IPS DF 19.7 (cell line): ENCODE measurements at regions not wholly inside any gene's neighbourhood (a gene's known extent, or its start where the extent isn't known, plus 50 kb on each side); places are given as distances from the start of the nearest gene placed in this dataset.
"Not testable (repeated sequence)": the region's sequence is repeated elsewhere in the genome, so short reads cannot be mapped to it uniquely, and the experiment has no call there.

Experiments used
- DNase-seq: peaks from one replicate; pipeline ENCODE4 v3.0.0-alpha.2; 2013; ENCODE audit warnings: low read depth, low spot score

DNA sequence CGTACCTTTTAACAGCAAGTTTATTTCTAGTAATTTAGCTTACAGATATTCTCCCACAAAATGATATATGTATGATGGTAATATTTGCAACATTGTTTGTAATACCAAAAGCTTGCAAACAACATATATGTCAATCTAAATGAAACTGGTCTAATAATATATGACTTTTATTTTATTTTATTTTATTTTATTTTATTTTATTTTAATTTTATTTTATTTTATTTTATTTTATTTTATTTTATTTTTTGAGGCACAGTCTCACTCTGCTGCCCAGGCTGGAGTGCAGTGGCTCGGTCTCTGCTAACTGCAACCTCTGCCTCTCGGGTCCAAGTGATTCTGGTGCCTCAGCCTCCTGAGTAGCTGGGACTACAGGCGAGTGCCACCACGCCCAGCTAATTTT, 94.6 kb upstream of the ABCA1 start:
- DNase-seq = not testable (repeated sequence)

DNA sequence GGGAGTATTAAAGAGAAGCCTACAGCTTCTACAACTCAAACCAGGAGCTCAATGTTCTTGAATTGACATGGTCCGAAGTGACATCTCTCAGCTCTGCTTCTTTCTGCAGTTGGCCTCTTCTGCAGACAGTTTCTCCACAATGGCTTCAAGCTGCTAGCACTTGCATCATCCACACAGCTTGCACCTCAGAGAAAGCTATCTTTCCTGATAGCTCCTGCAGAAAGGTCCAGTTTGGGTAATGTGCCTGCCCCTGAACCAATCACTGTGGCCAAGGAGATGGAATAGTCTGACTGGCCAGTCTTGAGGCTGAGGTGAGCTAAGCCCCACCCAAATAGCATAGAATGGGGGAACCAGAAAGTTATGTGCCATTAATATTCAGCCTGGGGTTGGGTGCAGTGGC, 95.8 kb upstream of the ABCA1 start:
- no peak for DNase-seq

DNA sequence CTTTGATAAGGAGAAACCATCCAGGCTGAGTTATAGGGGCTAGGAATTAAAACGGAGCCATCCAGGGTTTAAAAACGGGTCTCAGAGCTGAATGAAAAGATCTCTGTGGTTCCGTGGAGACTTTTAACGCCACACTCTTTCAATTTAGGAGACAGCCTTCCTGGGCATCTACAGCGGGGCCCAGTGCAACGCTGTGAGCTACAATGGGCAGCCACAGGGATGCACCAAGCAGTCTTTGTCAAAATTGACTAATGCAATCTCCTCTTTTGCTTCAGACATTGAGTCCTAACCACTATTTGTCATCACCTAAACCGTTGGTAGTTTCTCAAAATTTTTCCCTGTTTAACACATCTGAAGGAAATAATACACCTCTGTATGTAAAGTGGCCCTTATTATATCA, 96.6 kb upstream of the ABCA1 start:
- DNase-seq = no peak

DNA sequence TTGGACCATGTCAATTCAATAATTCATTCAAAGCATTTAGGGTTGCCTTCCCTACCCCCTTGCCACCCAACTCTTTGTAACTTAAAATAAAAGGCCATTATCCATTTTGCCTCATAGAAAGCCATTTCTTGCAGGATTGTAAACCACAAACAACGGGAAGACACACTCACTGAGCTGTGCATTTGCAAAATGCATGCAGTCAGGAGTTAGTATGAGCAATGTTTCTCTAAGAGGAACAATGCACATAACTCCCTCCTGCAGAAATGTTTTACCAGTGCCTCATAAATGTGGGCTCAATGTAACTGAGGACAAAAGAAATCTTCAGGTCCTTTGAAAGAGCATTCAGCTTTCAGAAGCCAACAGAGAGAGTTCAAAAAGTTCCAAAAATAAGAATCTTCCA, 98.5 kb upstream of the ABCA1 start:
- no peak for DNase-seq

DNA sequence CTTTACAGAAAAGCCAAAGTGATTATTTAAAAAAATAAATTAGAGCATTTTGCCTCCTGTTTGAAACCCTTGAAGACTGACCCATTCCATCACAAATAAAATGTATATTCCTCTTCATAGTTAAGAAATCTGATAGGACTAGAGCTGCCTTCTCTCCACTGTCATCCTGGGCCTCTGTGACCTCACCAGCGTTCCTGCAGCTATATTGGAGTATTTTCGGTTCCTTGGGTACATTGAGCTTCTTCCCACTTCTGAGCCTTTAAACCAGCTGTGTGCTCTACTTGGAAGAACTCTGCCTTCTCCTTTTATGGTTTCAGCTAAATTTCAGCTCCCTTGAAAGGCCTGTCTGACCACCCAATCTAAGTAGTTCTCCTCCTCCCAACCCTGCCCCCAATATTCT, 99.1 kb upstream of the ABCA1 start:
- DNase-seq = no peak

DNA sequence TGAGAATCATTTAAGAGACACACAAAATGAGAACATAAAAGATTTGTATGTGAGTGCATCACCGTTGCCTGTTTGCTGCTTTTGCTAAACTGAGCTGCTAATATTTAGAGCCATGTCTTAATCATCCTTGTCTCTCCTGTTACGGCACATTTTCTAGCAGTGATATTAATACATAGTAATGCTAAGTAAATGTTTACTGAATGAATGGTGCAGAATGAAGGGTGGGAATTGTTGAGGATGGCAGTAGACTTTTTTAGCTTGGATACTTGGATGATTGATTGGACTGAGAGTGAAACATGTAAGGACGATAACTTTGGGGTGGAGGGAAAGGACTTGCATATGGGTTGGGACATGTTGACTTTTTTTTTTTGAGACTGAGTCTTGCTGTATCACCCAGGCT, 102.3 kb upstream of the ABCA1 start:
- no peak for DNase-seq

DNA sequence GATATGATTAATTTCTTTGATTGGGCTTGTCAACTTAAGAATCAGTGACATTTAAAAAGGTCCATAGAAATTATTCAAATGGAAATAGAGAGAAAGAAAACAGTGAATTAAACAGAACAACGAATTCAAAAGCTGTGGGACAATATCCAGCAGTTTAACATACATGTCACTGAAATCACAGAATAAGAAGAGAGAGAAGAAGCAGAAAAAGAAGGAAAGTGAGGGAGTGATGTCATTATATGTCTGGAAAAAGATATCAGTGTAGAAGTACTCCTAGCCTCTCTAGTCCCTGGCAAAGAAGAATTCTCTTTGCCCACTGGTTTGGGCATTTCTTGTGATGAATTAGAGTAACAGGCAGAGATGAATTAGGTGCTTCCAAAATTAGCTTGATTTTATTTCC, 109.2 kb upstream of the ABCA1 start:
- DNase-seq = no peak

DNA sequence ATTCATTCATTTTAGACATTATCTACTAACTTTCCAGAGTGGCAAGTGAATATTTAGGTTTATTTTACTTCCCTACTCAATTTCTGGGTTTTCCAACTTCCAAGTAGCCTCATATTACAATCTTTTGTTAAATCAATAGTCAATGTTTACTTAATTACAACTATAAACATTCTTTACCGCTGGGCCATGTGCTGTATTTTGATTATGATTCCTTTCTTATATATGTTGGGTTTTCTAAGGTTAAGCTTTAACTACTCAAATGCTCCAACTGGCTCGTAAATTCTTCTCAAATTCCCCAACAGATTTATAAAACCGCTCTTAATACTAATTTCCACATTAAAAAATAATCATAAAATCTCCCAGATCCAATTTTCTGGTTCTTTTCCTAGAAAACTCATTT, 110.1 kb upstream of the ABCA1 start:
- DNase-seq = no peak

DNA sequence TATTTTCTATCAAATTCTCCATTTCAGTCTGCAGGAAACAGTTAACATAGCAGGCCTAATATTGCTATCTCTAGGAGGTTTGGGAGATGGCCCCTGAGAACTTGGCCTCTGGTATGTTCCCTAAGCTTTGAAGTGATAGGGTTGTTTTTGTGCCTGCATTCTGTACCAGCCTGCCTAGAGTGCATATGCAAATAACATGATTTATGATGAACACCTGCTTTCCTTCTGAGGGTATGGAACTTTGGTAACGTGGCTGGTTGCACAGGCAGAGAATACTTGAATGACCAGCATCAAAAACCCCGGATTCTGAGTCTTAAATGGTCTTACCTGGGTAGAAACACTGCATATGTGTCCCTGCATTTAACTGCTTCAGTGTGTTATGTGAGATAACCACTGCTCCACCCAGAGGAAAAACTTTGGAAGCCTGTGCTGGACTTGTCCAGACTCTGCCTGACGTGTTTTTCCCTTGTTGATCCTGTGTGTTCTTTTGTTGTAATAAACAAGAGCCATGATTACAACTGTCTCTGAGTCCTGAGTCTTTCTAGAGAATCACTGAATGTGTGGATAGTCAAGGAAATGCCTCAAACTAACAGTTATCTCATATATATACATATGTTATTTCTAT, 111.3 kb upstream of the ABCA1 start:
- no peak for DNase-seq

DNA sequence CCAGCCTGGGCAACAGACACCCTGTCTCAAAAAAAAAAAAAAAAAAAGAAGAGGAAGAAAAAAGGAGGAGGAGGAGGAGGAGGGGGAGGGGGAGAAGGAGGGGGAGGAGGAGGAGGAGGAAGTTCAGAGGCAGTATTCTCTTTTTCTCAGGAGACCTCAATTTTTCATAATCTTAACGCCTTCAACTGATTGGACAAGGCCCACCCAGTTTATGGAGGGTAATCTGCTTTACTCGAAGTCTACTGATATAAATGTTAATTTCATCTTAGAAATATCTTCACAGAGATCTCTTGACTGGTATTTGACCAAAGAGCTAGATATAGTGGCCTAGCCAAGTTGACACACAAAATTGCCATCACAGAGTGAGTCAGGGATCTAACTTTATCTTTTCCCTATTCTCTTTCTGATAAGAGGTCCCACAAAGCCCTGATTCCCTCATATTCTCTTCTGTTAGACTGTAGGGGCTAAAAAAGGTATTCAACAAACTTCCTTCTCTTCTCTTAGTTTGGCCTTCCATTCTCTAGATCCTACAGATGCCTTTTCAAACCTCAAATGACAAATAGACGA, 115.5 kb upstream of the ABCA1 start:
- no peak for DNase-seq

DNA sequence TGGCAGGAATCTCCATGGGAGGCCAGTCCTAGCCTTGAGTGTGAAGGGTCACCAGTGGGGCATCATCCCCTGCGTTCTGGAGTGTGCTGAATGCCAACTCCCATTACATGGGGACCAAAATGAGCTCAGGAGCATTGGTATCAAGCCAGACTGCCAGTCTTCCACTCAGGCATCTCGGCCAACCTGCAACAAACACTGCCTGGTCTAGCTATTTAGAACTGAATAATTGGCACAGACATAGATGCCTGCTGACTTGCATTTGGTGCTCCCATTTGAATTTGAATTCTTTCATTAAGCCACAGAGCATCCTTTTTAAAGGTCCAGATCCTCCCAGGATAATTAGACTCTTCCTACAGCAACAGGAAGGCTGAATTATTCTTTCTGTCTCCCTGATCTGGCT, 116.6 kb upstream of the ABCA1 start:
- no peak for DNase-seq

DNA sequence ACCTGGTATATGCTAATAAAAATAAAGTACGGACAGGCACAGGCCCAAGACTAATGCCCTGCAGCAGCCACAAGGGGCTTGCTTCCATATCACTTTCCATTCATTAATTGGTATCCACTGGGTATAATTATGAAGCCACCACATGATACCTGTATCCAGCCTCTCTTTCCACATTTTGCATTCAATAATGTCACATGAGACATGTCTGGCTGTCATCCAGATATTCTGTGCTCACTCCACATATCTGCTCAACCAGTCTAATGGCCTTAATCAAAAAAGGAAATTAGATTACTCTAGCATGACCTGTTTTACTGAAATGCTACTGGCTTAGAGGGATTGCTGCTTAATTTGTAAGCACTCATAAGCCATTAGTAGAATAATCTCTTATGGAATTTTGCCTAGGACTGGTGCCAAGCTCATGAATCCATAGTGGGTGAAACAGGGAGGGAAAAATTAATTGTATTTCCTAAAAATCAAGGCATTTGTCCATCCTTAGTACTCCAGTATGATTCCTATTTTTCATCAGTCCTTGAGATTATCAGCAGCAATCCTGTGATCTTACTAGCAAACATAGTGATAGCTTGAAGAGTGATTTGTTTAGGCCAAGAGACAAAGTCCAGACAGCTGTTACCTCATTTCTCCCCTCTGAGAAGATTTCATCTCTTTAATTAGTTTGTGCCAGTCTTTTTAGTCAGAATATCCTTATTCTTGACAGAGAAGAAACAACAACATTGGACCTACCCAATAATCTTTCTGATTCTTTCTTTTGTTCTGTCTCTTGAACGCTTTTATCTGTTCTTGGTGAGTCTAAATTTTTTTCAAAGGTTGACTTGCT, 119.2 kb upstream of the ABCA1 start:
- no peak for DNase-seq

DNA sequence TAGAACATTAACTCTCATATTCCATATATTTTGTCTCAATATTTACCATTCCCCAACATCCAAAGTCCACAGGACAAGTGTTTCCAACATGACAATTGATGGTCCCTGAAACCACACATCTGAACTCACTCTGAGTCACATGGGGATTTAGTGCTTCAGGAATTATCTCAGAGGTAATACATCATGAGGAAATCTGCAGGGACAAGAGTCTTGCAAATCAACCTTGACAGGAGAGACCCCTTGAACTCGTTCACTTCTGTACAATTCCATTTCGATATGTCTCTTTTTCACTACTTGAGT, 119.7 kb upstream of the ABCA1 start:
- no peak for DNase-seq

DNA sequence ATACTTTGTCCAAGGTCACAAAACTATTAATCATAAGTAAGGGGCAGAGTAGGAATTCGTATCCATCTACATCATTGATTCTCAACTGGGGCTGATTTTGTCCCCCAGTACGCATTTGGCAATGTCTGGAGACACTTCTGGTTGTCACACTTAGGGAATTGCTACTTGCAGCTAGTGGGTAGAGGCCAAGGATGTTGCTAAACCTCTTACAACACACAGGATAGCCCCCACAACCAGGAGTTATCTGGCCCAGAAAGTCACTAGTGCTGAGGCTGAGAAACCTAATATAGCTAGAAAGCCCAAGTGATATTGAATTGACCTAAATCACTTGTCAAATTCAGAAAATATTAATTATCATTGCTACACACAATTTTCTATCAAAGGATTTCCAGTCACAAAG, 120.4 kb upstream of the ABCA1 start:
- DNase-seq = no peak

DNA sequence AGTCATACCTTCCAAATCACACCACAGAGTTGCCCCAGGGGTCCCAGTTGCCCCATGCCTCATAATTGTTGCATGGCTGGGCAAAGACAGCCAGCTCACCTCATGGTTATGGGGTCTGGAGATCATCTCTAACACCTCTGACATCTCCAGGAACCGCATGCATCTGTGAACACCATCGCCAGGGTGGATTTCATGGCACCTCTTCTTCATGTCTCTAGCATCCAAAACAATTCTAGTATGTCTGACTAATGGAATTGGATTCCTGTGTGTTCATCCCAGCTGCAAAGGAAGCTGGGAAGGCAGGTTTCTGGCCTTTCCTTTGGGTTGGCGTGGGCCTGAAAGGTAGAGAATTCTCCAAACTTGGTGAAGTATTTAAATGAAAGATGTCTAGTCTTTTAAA, 122.3 kb upstream of the ABCA1 start:
- DNase-seq = no peak

DNA sequence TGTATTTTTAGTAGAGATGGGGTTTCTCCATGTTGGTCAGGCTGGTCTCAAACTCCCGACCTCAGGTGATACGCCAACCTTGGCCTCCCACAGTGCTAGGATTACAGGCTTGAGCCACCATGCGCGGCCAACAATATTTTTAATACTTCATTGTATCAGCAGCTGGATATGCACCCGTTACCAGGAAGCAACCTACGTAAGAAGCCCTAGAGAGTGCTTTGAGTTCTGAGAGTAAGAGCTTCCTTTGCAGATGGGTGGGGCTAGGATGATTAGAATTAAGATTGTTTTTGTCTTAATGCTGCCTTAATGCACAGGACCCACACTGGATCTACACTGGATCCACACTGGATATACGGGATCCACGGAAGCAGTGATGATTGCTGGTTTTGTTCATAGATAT, 123.9 kb upstream of the ABCA1 start:
- DNase-seq = no peak

DNA sequence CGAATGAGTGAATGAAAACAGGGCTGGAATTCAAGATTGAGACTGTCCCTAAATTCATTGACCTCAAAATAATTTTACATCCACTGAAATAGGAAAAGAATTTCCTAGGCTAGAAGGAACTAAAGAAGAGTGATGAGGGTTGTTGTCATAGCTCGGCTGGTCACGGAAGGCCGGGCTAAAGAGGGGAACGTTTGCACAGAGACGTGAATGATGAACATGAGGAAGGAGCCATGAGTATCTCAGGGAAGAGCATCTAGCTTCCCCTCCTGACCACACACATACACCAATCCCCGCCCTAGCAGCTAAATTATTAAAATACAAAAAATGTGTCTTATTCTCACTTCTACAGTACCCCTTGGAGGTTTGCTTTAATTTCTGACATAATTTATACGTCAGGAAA, 124.4 kb upstream of the ABCA1 start:
- no peak for DNase-seq

DNA sequence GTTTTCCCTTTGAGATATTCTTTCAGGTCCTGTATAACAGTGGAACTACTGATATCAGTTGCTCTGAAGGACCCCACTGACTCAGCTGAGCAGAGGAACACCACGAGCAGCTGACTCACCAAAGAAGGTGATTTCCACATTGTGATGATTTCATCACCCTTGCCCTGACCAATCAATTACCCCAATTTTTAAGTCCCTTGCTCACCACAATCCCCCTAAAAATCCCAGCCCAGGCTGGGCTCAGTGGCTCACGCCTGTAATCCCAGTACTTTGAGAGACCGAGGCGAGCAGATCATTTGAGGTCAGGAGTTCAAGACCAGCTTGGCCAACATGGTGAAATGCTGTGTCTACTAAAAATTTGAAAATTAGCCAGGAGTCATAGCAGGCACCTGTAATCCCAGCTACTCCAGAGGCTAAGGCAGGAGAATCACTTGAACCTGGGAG, 125.3 kb upstream of the ABCA1 start:
- DNase-seq = no peak

DNA sequence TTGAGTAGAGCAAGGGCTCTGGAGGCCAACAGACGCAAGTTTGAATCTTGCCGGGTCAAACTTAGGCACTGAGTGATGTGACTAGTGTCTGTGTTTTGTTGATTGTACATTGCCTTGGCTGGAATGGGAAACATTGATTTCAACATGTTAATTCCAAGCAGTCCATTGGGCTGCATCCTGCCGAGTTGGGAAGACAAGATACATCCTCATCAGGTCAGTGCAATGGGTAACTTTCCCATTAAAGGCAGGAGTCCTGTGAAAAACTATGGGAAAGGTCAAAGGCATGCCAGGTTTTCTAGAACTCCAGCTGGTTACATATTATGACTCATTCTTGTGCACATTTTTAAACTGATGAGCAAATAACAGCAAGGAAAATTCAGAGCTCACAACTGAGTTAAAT, 126.5 kb upstream of the ABCA1 start:
- no peak for DNase-seq

DNA sequence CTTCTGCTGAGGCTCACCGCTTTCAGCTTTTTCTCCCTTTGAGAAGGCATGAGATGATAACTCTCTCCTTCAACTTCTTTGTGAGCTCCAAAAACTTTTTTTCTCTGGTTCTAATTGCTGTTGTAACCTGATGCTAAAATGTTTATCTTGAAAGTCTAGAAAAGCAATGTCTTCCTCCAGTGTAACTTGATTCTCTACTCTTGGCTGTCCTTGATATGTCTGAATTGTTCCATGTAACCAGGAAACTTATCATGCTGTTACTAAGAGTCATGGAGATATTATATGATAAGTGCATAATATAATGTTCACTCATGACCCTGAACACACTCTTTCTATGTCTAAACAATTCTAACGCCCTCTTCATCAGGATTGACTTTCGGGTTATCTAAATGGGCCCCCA, 128.0 kb upstream of the ABCA1 start:
- DNase-seq = no peak

DNA sequence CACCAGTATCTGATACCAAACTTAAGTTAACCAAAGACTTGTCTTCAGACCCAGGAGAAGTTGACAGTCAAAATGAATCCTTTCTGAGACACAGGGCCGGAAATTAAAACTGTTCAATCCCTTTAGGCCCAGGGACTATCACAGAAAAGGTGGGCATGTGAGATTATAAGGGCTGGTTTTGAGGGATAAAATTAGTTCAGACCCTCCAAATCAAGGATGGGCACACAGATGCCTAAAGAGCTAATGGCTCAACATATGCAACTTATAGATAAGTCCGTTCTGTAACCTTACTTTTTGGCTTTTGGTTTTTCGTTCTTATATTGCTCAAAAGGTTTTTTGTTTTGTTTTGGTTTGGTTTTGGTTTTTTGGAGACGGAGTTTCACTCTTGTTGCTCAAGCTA, 129.6 kb upstream of the ABCA1 start:
- no peak for DNase-seq

DNA sequence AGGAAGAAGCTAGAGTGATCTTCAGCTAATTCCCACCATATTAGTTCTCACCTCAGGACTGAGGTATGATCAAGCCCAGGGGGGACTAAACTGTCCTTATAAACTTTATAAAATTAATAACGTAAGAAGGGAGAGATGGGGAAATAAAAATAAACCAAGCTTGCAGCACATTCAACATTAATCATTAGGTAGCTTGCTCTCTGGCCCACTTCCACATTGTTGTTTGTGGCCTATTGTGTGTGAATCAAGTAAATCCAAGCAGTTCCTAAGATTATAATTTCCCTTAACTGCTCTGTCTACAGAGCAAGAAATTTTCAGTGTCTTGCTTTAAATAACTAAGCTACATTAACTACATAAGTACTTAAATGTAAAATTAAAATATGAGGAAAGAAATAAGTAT, 131.3 kb upstream of the ABCA1 start:
- DNase-seq = no peak

DNA sequence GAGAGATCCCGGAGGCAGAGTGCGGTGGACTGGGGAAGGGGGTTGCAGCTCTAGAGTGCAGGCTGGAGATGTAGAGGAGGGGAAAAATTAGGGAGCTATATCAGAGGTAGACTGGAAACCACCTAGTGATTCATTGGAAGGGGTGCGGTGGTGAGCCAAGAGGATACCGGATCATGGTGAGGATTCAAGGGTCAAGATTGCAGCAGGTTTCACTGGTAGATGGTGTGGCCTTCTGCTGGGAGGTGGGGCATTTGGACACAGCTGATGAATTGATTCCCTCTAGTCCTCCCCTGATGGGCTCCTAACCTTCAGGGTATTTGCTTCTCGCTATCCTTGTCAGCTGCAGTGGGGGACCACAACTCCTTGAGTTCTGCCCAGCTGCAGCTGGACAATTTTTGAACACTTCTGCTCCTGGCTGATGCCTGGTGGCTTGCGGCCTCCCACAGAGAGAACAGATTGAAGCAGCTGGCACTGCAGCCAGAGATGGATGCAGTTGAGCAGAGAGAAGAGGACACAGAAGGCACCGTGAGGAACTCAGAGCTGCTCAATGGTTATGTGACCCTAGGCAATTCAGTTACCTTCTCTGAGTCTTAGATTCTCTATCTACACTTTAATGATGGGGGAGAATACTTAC, 134.4 kb upstream of the ABCA1 start:
- DNase-seq = no peak
